GM18517 (cell line): ENCODE measurements at regions not wholly inside any gene's neighbourhood (a gene's known extent, or its start where the extent isn't known, plus 50 kb on each side); places are given as distances from the start of the nearest gene placed in this dataset.

Source experiments
- ATAC-seq: cut with Tn5 transposase; IDR thresholded peaks from one replicate; pipeline ENCODE4 v1.9.1; 2021; ENCODE audit warnings: mild to moderate bottlenecking, moderate library complexity; ENCODE audit not compliant: unreplicated experiment

DNA sequence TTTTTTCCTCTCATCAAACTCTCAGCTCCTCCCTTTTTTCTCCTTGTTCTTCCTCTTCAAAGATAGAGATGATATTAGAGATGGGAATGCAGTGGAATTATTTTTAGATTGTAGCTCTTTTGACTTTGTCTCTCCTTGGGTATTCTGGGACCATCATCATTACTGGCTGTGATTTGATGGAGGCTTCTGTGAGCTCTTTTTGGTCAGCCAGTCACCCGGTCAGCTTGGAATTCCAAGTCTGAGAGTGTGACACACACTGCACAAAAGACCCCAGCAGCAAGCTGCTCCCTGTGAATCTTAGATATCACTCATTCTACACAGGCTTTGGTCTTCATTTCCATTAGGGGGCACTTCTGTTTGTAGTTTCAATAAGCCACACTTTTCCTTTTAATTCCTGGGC is 51.6 kb upstream of the NEK7 start:
- ATAC-seq: no peak

DNA sequence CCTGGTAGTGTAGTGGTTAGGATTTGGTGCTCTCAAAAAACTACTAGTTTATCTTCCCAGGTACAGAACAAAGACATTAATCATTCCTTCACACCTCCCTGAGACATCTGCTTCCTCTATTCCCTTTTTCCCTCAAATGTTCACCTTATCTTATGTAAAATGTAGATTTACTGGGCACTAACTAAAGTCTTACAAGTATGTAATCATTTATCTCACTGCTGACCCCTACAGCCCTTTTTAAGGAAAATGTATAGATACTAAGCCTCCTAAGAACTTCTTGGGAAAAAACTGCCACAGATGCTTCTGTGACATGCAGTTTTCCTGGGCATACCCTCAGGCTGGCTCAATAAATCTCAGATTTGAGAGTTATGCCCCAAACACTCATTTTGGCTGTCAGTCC is 50.8 kb upstream of the NEK7 start:
- ATAC-seq: no peak
